D721Med (cell line): ENCODE measurements at regions not wholly inside any gene's neighbourhood (a gene's known extent, or its start where the extent isn't known, plus 50 kb on each side); places are given as distances from the start of the nearest gene placed in this dataset.
"Not testable (repeated sequence)": the region's sequence is repeated elsewhere in the genome, so short reads cannot be mapped to it uniquely, and the experiment has no call there.

Experiments
- DNase-seq: peaks from one replicate; pipeline ENCODE4 v3.0.0; 2011; ENCODE audit warnings: low spot score; ENCODE audit not compliant: insufficient read length
- FAIRE-seq: peaks from 2 replicates; lab custom pipeline; 2011; peaks lifted over from hg19 to GRCh38; lab: Jason Lieb, UNC
- CTCF ChIP-seq: IDR thresholded peaks from 2 replicates; pipeline ENCODE4 v1.5.1; 2012; ENCODE audit warnings: mild to moderate bottlenecking, control low read depth; ENCODE audit not compliant: insufficient read depth; ENCODE audit errors: missing control alignments

GRCh38 chr7:55743454-55743717 lies 119.2 kb downstream of the SEPTIN14 start:
- not testable (repeated sequence) for DNase-seq, FAIRE-seq

GRCh38 chr7:55742651-55743453 lies 119.7 kb downstream of the SEPTIN14 start:
- DNase-seq, FAIRE-seq: not testable (repeated sequence)

GRCh38 chr7:55741721-55742631 lies 120.6 kb downstream of the SEPTIN14 start:
- not testable (repeated sequence) for DNase-seq, FAIRE-seq

- FAIRE-seq, DNase-seq: not testable (repeated sequence)
Observed at GRCh38 chr7:55740633-55741250, 121.8 kb downstream of the SEPTIN14 start.

GRCh38 chr7:55740053-55740452 lies 122.5 kb downstream of the SEPTIN14 start:
- not testable (repeated sequence) for FAIRE-seq, DNase-seq

- FAIRE-seq, DNase-seq: not testable (repeated sequence)
Observed at GRCh38 chr7:55736641-55737221, 125.8 kb downstream of the SEPTIN14 start.

- DNase-seq, result no peak
- no peak for TF ChIP-seq CTCF
Observed at GRCh38 chr7:55733241-55734140, 129.1 kb downstream of the SEPTIN14 start.

GRCh38 chr7:55731931-55732330 lies 130.6 kb downstream of the SEPTIN14 start:
- no peak for TF ChIP-seq CTCF
- FAIRE-seq (no peak), DNase-seq (no peak)

More at GRCh38 chr7:55733241-55734140, 129.1 kb downstream of the SEPTIN14 start:
- no peak for FAIRE-seq

- DNase-seq (no peak), FAIRE-seq (no peak)
- TF ChIP-seq CTCF, result no peak
Observed at GRCh38 chr7:55730197-55730596, 132.4 kb downstream of the SEPTIN14 start.
